ENCODE measurements at regions not wholly inside any gene's neighbourhood (a gene's known extent, or its start where the extent isn't known, plus 50 kb on each side); places are given as distances from the start of the nearest gene placed in this dataset.

- TF ChIP-seq SREBF2 (IDR thresholded peaks at IDR 0.05; ENCODE audit: low read length), result no peak
- TF ChIP-seq KDM1A (IDR thresholded peaks at IDR 0.05; ENCODE audit: borderline replicate concordance), result no peak
- no peak for TF ChIP-seq CTCF (IDR thresholded peaks at IDR 0.05 in 2 of 3, conservative IDR thresholded peaks at IDR 0.05 in 1 of 3; ENCODE audit: control insufficient read depth in 2 of 3, extremely low read depth in 1 of 3, insufficient read depth in 1 of 3, low read depth in 3 of 3, low read length in 3 of 3)
- no peak for TF ChIP-seq MXI1 (IDR thresholded peaks at IDR 0.05; ENCODE audit: low read depth, low read length)
- TF ChIP-seq CHD4 (IDR thresholded peaks at IDR 0.05), result no peak
- no peak for TF ChIP-seq HDAC2 (IDR thresholded peaks at IDR 0.05)
- no peak for TF ChIP-seq POLR2A (IDR thresholded peaks at IDR 0.05; ENCODE audit: low read depth, low read length)
- TF ChIP-seq BCLAF1 (IDR thresholded peaks at IDR 0.05), result no peak
- TF ChIP-seq RFX5 (IDR thresholded peaks at IDR 0.05; ENCODE audit: low read depth, low read length), result no peak
These were observed 89.8 kb downstream of the ARL4A start for GRCh38 chr7:12777257-12777656.

Data from GM12878 (cell line).